Liver (tissue), 8 donors: ENCODE measurements at regions not wholly inside any gene's neighbourhood (a gene's known extent, or its start where the extent isn't known, plus 50 kb on each side); places are given as distances from the start of the nearest gene placed in this dataset.

Source experiments
- DNase-seq: peaks from one replicate; pipeline ENCODE4 v3.0.0-alpha.2; 2017; ENCODE audit warnings: low spot score
- H3K27ac ChIP-seq, 2 donors: one replicate each; pipeline ENCODE4 v1.7.0; 2013; ENCODE audit warnings: inconsistent platforms in 2 of 2, low read length in 2 of 2, control low read depth in 1 of 2, low read depth in 1 of 2, mild to moderate bottlenecking in 1 of 2
- H3K27me3 ChIP-seq, 4 donors: one replicate each; pipeline versions ENCODE4 v1.6.1 to v1.7.0; 2013; ENCODE audit warnings: low read length in 3 of 4, inconsistent platforms in 1 of 4, mild to moderate bottlenecking in 1 of 4, moderate library complexity in 1 of 4; ENCODE audit not compliant: control insufficient read depth in 4 of 4, insufficient read depth in 4 of 4
- H3K36me3 ChIP-seq, 4 donors: one replicate each; pipeline versions ENCODE4 v1.6.1 to v1.7.0; 2013; ENCODE audit warnings: low read length in 3 of 4, mild to moderate bottlenecking in 3 of 4, low read depth in 1 of 4, moderate library complexity in 1 of 4; ENCODE audit not compliant: control insufficient read depth in 4 of 4, insufficient read depth in 3 of 4
- H3K4me1 ChIP-seq, 4 donors: one replicate each; pipeline versions ENCODE4 v1.6.1 to v1.7.0; 2013; ENCODE audit warnings: low read length in 3 of 4, mild to moderate bottlenecking in 3 of 4, moderate library complexity in 1 of 4; ENCODE audit not compliant: control insufficient read depth in 4 of 4, insufficient read depth in 4 of 4
- H3K4me3 ChIP-seq, 3 donors: one replicate each; pipeline versions ENCODE4 v1.6.1 to v1.7.0; 2013; ENCODE audit warnings: low read length in 3 of 3, control low read depth in 1 of 3, low read depth in 1 of 3, mild to moderate bottlenecking in 1 of 3
- H3K9ac ChIP-seq, 2 donors: one replicate each; pipeline ENCODE4 v1.7.0; 2013; ENCODE audit warnings: low read length in 2 of 2, mild to moderate bottlenecking in 2 of 2, moderate library complexity in 2 of 2, control low read depth in 1 of 2, low read depth in 1 of 2
- H3K9me3 ChIP-seq, 4 donors: one replicate each; pipeline versions ENCODE4 v1.6.1 to v1.7.0; 2013; ENCODE audit warnings: low read length in 3 of 4; ENCODE audit not compliant: control insufficient read depth in 4 of 4
- ATF3 ChIP-seq: IDR thresholded peaks from 2 replicates; pipeline ENCODE4 v1.6.1; 2016; ENCODE audit warnings: antibody characterized with exemption
- EGR1 ChIP-seq, 2 donors: IDR thresholded peaks; 2 replicates each; pipeline ENCODE4 v1.6.1; 2016 to 2018; ENCODE audit warnings: antibody characterized with exemption in 2 of 2, low read depth in 2 of 2
- FOXA1 ChIP-seq: IDR thresholded peaks from 2 replicates; pipeline ENCODE4 v1.6.1; 2016; ENCODE audit warnings: antibody characterized with exemption
- FOXA2 ChIP-seq: IDR thresholded peaks from 2 replicates; pipeline ENCODE4 v1.6.1; 2016; ENCODE audit warnings: antibody characterized with exemption
- GABPA ChIP-seq, 2 donors: IDR thresholded peaks in 1 of 2; conservative IDR thresholded peaks in 1 of 2; 2 replicates each; pipeline ENCODE4 v1.6.1; 2016; ENCODE audit warnings: antibody characterized with exemption in 2 of 2, mild to moderate bottlenecking in 1 of 2, moderate library complexity in 1 of 2
- HNF4A ChIP-seq, 2 donors: conservative IDR thresholded peaks; 2 replicates each; pipeline ENCODE4 v1.6.1; 2016; ENCODE audit warnings: antibody characterized with exemption in 2 of 2, mild to moderate bottlenecking in 2 of 2
- HNF4G ChIP-seq: IDR thresholded peaks from 2 replicates; pipeline ENCODE4 v1.6.1; 2016; ENCODE audit warnings: antibody characterized with exemption
- JUND ChIP-seq, 2 donors: IDR thresholded peaks; 2 replicates each; pipeline ENCODE4 v1.6.1; 2016; ENCODE audit warnings: antibody characterized with exemption in 2 of 2
- NR2F2 ChIP-seq: IDR thresholded peaks from 2 replicates; pipeline ENCODE4 v1.6.1; 2016; ENCODE audit warnings: antibody characterized with exemption
- RAD21 ChIP-seq, 2 donors: IDR thresholded peaks; 2 replicates each; pipeline ENCODE4 v1.6.1; 2016; ENCODE audit warnings: antibody characterized with exemption in 2 of 2, mild to moderate bottlenecking in 2 of 2
- RXRA ChIP-seq, 2 donors: IDR thresholded peaks; 2 replicates each; pipeline ENCODE4 v1.6.1; 2017 to 2018; ENCODE audit warnings: antibody characterized with exemption in 2 of 2, mild to moderate bottlenecking in 1 of 2
- SP1 ChIP-seq: IDR thresholded peaks from 2 replicates; pipeline ENCODE4 v1.6.1; 2018; ENCODE audit warnings: antibody characterized with exemption, mild to moderate bottlenecking
- TAF1 ChIP-seq: conservative IDR thresholded peaks from 2 replicates; pipeline ENCODE4 v1.6.1; 2016; ENCODE audit warnings: antibody characterized with exemption, mild to moderate bottlenecking
- YY1 ChIP-seq: IDR thresholded peaks from 2 replicates; pipeline ENCODE4 v1.6.1; 2016; ENCODE audit warnings: antibody characterized with exemption, mild to moderate bottlenecking
- ZBTB33 ChIP-seq: IDR thresholded peaks from 2 replicates; pipeline ENCODE4 v1.6.1; 2016; ENCODE audit warnings: antibody characterized with exemption
- WGBS: extraction: QIAGEN DNeasy Blood & Tissue Kit; methylation state at CpG from one replicate; pipeline ENCODE4 v1.1.7; 2013; 5-methylcytosine and 5-hydroxymethylcytosine counted together
- TF ChIP-seq, protein P1 (sequence below): IDR thresholded peaks from 2 replicates; pipeline ENCODE4 v1.6.1; 2016; ENCODE audit warnings: antibody characterized with exemption, mild to moderate bottlenecking
- TF ChIP-seq, protein P2 (sequence below): IDR thresholded peaks from 2 replicates; pipeline ENCODE4 v1.6.1; 2016; ENCODE audit warnings: antibody characterized with exemption
- TF ChIP-seq, protein P3 (sequence below): fragments of 150-350 bp; IDR thresholded peaks from 2 replicates; pipeline ENCODE4 v1.5.1; 2017; ENCODE audit warnings: improper control_type of control experiment, low read depth, low read length; ENCODE audit not compliant: missing input control
- donor health status: healthy.
- donor health status: healthy.
- donor health status: healthy.
- donor health status: healthy.
- donor health status: healthy.

DNA sequence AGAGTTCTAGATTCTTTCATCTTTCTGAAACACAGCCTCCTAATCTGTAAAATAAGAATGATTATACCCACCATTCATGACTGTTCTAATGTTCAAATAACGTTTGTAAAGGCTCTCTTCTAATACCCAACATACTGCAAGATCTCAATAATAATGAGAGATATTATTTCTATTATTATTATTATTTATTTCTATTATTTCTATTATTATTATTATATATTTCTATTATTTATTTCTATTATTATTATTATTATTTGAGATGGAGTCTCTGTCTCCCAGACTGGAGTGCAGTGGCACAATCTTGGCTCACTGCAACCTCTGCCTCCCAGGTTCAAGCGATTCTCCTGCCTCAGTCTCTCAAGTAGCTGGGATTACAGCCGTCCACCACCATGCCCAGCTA is 395.5 kb downstream of the EFNB2 start:
- Histone ChIP-seq H3K9me3 (no peaks in the 10 kb centered on the region), H3K4me3 (no peak overlapping the region), H3K9ac (no peak overlapping the region), H3K36me3 (no peaks in the 10 kb centered on the region), H3K4me1 (no peaks in the 10 kb centered on the region), H3K27ac (no peak overlapping the region), H3K27me3 (no peaks in the 10 kb centered on the region)
- TF ChIP-seq FOXA1: no peak
- no peak for TF ChIP-seq TAF1
- TF ChIP-seq GABPA (IDR thresholded peaks at IDR 0.05 in 1 of 2, conservative IDR thresholded peaks at IDR 0.05 in 1 of 2): no peak
- TF ChIP-seq FOXA2: no peak
- TF ChIP-seq JUND (IDR thresholded peaks at IDR 0.05): no peak
- TF ChIP-seq HNF4A (conservative IDR thresholded peaks at IDR 0.05): no peak
- TF ChIP-seq, protein P1, sequence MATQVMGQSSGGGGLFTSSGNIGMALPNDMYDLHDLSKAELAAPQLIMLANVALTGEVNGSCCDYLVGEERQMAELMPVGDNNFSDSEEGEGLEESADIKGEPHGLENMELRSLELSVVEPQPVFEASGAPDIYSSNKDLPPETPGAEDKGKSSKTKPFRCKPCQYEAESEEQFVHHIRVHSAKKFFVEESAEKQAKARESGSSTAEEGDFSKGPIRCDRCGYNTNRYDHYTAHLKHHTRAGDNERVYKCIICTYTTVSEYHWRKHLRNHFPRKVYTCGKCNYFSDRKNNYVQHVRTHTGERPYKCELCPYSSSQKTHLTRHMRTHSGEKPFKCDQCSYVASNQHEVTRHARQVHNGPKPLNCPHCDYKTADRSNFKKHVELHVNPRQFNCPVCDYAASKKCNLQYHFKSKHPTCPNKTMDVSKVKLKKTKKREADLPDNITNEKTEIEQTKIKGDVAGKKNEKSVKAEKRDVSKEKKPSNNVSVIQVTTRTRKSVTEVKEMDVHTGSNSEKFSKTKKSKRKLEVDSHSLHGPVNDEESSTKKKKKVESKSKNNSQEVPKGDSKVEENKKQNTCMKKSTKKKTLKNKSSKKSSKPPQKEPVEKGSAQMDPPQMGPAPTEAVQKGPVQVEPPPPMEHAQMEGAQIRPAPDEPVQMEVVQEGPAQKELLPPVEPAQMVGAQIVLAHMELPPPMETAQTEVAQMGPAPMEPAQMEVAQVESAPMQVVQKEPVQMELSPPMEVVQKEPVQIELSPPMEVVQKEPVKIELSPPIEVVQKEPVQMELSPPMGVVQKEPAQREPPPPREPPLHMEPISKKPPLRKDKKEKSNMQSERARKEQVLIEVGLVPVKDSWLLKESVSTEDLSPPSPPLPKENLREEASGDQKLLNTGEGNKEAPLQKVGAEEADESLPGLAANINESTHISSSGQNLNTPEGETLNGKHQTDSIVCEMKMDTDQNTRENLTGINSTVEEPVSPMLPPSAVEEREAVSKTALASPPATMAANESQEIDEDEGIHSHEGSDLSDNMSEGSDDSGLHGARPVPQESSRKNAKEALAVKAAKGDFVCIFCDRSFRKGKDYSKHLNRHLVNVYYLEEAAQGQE: no peak
- TF ChIP-seq, protein P2, sequence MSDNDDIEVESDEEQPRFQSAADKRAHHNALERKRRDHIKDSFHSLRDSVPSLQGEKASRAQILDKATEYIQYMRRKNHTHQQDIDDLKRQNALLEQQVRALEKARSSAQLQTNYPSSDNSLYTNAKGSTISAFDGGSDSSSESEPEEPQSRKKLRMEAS: no peak
- no peak for TF ChIP-seq SP1
- TF ChIP-seq, protein P3, sequence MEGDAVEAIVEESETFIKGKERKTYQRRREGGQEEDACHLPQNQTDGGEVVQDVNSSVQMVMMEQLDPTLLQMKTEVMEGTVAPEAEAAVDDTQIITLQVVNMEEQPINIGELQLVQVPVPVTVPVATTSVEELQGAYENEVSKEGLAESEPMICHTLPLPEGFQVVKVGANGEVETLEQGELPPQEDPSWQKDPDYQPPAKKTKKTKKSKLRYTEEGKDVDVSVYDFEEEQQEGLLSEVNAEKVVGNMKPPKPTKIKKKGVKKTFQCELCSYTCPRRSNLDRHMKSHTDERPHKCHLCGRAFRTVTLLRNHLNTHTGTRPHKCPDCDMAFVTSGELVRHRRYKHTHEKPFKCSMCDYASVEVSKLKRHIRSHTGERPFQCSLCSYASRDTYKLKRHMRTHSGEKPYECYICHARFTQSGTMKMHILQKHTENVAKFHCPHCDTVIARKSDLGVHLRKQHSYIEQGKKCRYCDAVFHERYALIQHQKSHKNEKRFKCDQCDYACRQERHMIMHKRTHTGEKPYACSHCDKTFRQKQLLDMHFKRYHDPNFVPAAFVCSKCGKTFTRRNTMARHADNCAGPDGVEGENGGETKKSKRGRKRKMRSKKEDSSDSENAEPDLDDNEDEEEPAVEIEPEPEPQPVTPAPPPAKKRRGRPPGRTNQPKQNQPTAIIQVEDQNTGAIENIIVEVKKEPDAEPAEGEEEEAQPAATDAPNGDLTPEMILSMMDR: no peak
- TF ChIP-seq YY1: no peak
- TF ChIP-seq ATF3: no peak
- TF ChIP-seq HNF4G: no peak
- no peak for TF ChIP-seq RAD21 (IDR thresholded peaks at IDR 0.05)
- TF ChIP-seq ZBTB33: no peak
- no peak for TF ChIP-seq RXRA (IDR thresholded peaks at IDR 0.05)
- no peak for TF ChIP-seq NR2F2
- TF ChIP-seq EGR1 (IDR thresholded peaks at IDR 0.05; ENCODE audit: low read depth in 2 of 2): no peak
- DNase-seq: no peak
- 80% methylated on average over 3 of the region's 3 CpGs for WGBS
